Endothelial cell of umbilical vein (primary cell): ENCODE measurements at regions not wholly inside any gene's neighbourhood (a gene's known extent, or its start where the extent isn't known, plus 50 kb on each side); places are given as distances from the start of the nearest gene placed in this dataset.

Source experiments
- BruUV-seq: library from RNA; stranded (reverse); fragments of 400-500 nt; replicated peaks from 2 replicates; lab custom pipeline; 2021; lab: Mats Ljungman, UMichigan
- CTCF ChIA-PET: fragments of 300-600, 350-600 bp; sonication (Branson Sonifier 250); formaldehyde crosslinking; loops from one replicate; lab custom pipeline; 2021; ENCODE audit warnings: antibody characterized with exemption, inconsistent platforms; lab: Charles Lee
- POLR2A ChIA-PET: fragments of 300-600, 350-600 bp; sonication (Branson Sonifier 250); formaldehyde crosslinking; loops from one replicate; lab custom pipeline; 2021; ENCODE audit warnings: antibody characterized with exemption, inconsistent platforms; lab: Charles Lee
- DNase-seq: peaks from one replicate; pipeline ENCODE4 v3.0.0-alpha.2; 2011; ENCODE audit warnings: low read depth, low spot score
- FAIRE-seq: peaks from 2 replicates; lab custom pipeline; 2011; peaks lifted over from hg19 to GRCh38; lab: Jason Lieb, UNC
- H2AFZ ChIP-seq: 2 replicates; pipeline ENCODE4 v1.6.0; 2012; ENCODE audit warnings: low read depth, low read length, control low read depth, inconsistent platforms
- H3K27ac ChIP-seq: 2 replicates; pipeline ENCODE4 v1.5.1; 2011; ENCODE audit warnings: low read depth, mild to moderate bottlenecking, control low read depth, low read length, moderate library complexity; ENCODE audit not compliant: insufficient read depth
- H3K27me3 ChIP-seq, 2 experiments: 2 replicates each; pipeline versions ENCODE4 v1.6.0 to v1.6.1; 2011; ENCODE audit warnings: low read length in 2 of 2, mixed read lengths in 1 of 2; ENCODE audit not compliant: control insufficient read depth in 2 of 2, insufficient read depth in 2 of 2
- H3K36me3 ChIP-seq, 2 experiments: 2 replicates in 1 of 2; 3 replicates in 1 of 2; pipeline ENCODE4 v1.5.1; 2011; ENCODE audit warnings: low read length in 2 of 2, mild to moderate bottlenecking in 1 of 2, moderate library complexity in 1 of 2; ENCODE audit not compliant: control insufficient read depth in 2 of 2, insufficient read depth in 2 of 2; ENCODE audit errors: extremely low read depth in 1 of 2
- H3K4me1 ChIP-seq: 3 replicates; pipeline ENCODE4 v1.5.1; 2011; ENCODE audit warnings: mild to moderate bottlenecking, low read length; ENCODE audit not compliant: control insufficient read depth, insufficient read depth; ENCODE audit errors: extremely low read depth
- H3K4me2 ChIP-seq: 2 replicates; pipeline ENCODE4 v1.6.1; 2011; ENCODE audit warnings: low read length, control low read depth, mixed read lengths; ENCODE audit not compliant: insufficient read depth
- H3K4me3 ChIP-seq, 3 experiments: fragments of 200-600 bp in 1 of 3; sonication (generic), shearing (Covaris generic) in 1 of 3; replicated peaks in 1 of 3; 2 replicates each; pipeline ENCODE4 v1.5.1; 2011 to 2016; ENCODE audit warnings: control low read depth in 3 of 3, low read length in 3 of 3, mild to moderate bottlenecking in 2 of 3, inconsistent platforms in 1 of 3, low read depth in 1 of 3, moderate library complexity in 1 of 3; ENCODE audit not compliant: insufficient read depth in 1 of 3
- H3K79me2 ChIP-seq: 2 replicates; pipeline ENCODE4 v1.6.0; 2012; ENCODE audit warnings: low read length, inconsistent platforms; ENCODE audit not compliant: control insufficient read depth, insufficient read depth
- H3K9ac ChIP-seq: replicated peaks from 2 replicates; pipeline ENCODE3; 2011; ENCODE audit warnings: low read length, control low read depth; ENCODE audit not compliant: insufficient read depth; ENCODE audit errors: extremely low read depth
- H3K9me1 ChIP-seq: replicated peaks from 3 replicates; pipeline ENCODE4 v1.6.0; 2011; ENCODE audit warnings: mild to moderate bottlenecking, low read length; ENCODE audit not compliant: control insufficient read depth, insufficient read depth; ENCODE audit errors: extremely low read depth
- H3K9me3 ChIP-seq: replicated peaks from 2 replicates; pipeline ENCODE4 v1.5.1; 2012; ENCODE audit warnings: low read length, inconsistent platforms; ENCODE audit not compliant: control insufficient read depth, insufficient read depth
- H4K20me1 ChIP-seq: replicated peaks from 2 replicates; pipeline ENCODE3; 2011; ENCODE audit warnings: mild to moderate bottlenecking, low read length; ENCODE audit not compliant: control insufficient read depth, insufficient read depth; ENCODE audit errors: extremely low read depth
- EZH2 ChIP-seq: IDR thresholded peaks from 2 replicates; pipeline ENCODE4 v1.6.1; 2012; ENCODE audit warnings: borderline replicate concordance, low read depth, mild to moderate bottlenecking, moderate library complexity, low read length, inconsistent platforms; ENCODE audit not compliant: severe bottlenecking
- FOS ChIP-seq: IDR thresholded peaks from 2 replicates; pipeline ENCODE4 v1.6.1; 2011; ENCODE audit warnings: mild to moderate bottlenecking, low read length, moderate library complexity, borderline replicate concordance; ENCODE audit not compliant: insufficient read depth
- GATA2 ChIP-seq: IDR thresholded peaks from 2 replicates; pipeline ENCODE4 v1.7.0; 2011; ENCODE audit warnings: low read depth, mild to moderate bottlenecking, moderate library complexity, mixed read lengths, low read length; ENCODE audit not compliant: insufficient read length, insufficient read depth
- JUN ChIP-seq: IDR thresholded peaks from 2 replicates; pipeline ENCODE4 v1.6.1; 2011; ENCODE audit warnings: borderline replicate concordance, low read depth; ENCODE audit not compliant: insufficient read length, insufficient read depth
- MAX ChIP-seq: IDR thresholded peaks from 2 replicates; pipeline ENCODE4 v1.6.1; 2011; ENCODE audit not compliant: insufficient read depth, insufficient read length
- MYC ChIP-seq: IDR thresholded peaks from one replicate; pipeline ENCODE4 v1.6.1; 2011; ENCODE audit warnings: mild to moderate bottlenecking, low read depth, low read length
- POLR2A ChIP-seq: IDR thresholded peaks from 2 replicates; pipeline ENCODE4 v1.6.1; 2012; ENCODE audit warnings: low read depth, mild to moderate bottlenecking, control low read depth, low read length
- POLR2AphosphoS5 ChIP-seq: IDR thresholded peaks from 2 replicates; pipeline ENCODE4 v1.6.1; 2012; ENCODE audit warnings: low read depth, mild to moderate bottlenecking, control low read depth, low read length, moderate library complexity; ENCODE audit not compliant: insufficient read depth
- dilution Hi-C: fragments of 300-500 bp; cut with MboI; formaldehyde crosslinking; loops from one replicate; pipeline ENCODE4 v1.15.0; 2019; ENCODE audit warnings: low sequenced_read_pairs; ENCODE audit not compliant: extremely low pct_ligation_motif_present
- intact Hi-C: fragments of 100-400 bp; cut with micrococcal nuclease; formaldehyde crosslinking; loops from one replicate; pipeline ENCODE4 v1.10.0; 2022
- TF ChIP-seq, protein P1 (sequence below), 2 donors: IDR thresholded peaks; 1 replicate in 1 of 2; 2 replicates in 1 of 2; pipeline ENCODE4 v1.5.1; 2011; ENCODE audit warnings: low read length in 2 of 2, mild to moderate bottlenecking in 2 of 2, moderate library complexity in 2 of 2, control low read depth in 1 of 2, inconsistent platforms in 1 of 2, low read depth in 1 of 2; ENCODE audit not compliant: insufficient read depth in 1 of 2; ENCODE audit errors: extremely low read depth in 1 of 2

- FAIRE-seq: no peak
- no peak overlapping the region for H3K27ac ChIP-seq
- H3K4me3 ChIP-seq: no peak overlapping the region
- H3K9ac ChIP-seq: no peak overlapping the region
- H3K4me1 ChIP-seq: no peaks in the 10 kb centered on the region
- H4K20me1 ChIP-seq: no peaks in the 10 kb centered on the region
- TF ChIP-seq MYC (no peak), POLR2A (no peak), POLR2AphosphoS5 (no peak), EZH2 (no peak), FOS (no peak), MAX (no peak), GATA2 (no peak), JUN (no peak)
- TF ChIP-seq, protein P1, sequence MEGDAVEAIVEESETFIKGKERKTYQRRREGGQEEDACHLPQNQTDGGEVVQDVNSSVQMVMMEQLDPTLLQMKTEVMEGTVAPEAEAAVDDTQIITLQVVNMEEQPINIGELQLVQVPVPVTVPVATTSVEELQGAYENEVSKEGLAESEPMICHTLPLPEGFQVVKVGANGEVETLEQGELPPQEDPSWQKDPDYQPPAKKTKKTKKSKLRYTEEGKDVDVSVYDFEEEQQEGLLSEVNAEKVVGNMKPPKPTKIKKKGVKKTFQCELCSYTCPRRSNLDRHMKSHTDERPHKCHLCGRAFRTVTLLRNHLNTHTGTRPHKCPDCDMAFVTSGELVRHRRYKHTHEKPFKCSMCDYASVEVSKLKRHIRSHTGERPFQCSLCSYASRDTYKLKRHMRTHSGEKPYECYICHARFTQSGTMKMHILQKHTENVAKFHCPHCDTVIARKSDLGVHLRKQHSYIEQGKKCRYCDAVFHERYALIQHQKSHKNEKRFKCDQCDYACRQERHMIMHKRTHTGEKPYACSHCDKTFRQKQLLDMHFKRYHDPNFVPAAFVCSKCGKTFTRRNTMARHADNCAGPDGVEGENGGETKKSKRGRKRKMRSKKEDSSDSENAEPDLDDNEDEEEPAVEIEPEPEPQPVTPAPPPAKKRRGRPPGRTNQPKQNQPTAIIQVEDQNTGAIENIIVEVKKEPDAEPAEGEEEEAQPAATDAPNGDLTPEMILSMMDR (IDR thresholded peaks at IDR 0.05; ENCODE audit: extremely low read depth in 1 of 2, insufficient read depth in 1 of 2, low read depth in 1 of 2, low read length in 2 of 2): no peak
- dilution Hi-C loops: no loop called here
- no peaks in the 10 kb centered on the region for H3K9me1 ChIP-seq
- intact Hi-C loops: no loop called here
- H3K27me3 ChIP-seq: no peaks in the 10 kb centered on the region
- CTCF ChIA-PET: no interaction called here
- H3K9me3 ChIP-seq: no peaks in the 10 kb centered on the region
- BruUV-seq: no TSS peak
- no peak for DNase-seq
- no peak overlapping the region for H2AFZ ChIP-seq
- H3K4me2 ChIP-seq: no peak overlapping the region
- POLR2A ChIA-PET: no interaction called here
- H3K36me3 ChIP-seq: no peaks in the 10 kb centered on the region
- no peaks in the 10 kb centered on the region for H3K79me2 ChIP-seq
Observed at GRCh38 chr2:177000061-177000714, 212.4 kb upstream of the HNRNPA3 start.
